Neuronal stem cell (in vitro differentiated cells): ENCODE measurements at regions not wholly inside any gene's neighbourhood (a gene's known extent, or its start where the extent isn't known, plus 50 kb on each side); places are given as distances from the start of the nearest gene placed in this dataset.

ENCODE experiments used
- DNase-seq: peaks from one replicate; pipeline ENCODE4 v3.0.0-alpha.2; 2013; ENCODE audit warnings: low spot score
- H2AFZ ChIP-seq: one replicate; pipeline ENCODE4 v1.6.1; 2013; ENCODE audit warnings: mild to moderate bottlenecking, low read length, inconsistent platforms
- H2AK5ac ChIP-seq: 2 replicates; pipeline ENCODE4 v1.6.1; 2013; ENCODE audit warnings: low read depth, mild to moderate bottlenecking, inconsistent platforms, low read length, moderate library complexity, mixed read lengths
- H2BK120ac ChIP-seq: 2 replicates; pipeline ENCODE4 v1.6.1; 2013; ENCODE audit warnings: low read depth, mild to moderate bottlenecking, inconsistent platforms, low read length, moderate library complexity, mixed read lengths
- H2BK12ac ChIP-seq: one replicate; pipeline ENCODE4 v1.6.1; 2013; ENCODE audit warnings: low read length, inconsistent platforms
- H2BK15ac ChIP-seq: 2 replicates; pipeline ENCODE4 v1.6.1; 2013; ENCODE audit warnings: mild to moderate bottlenecking, low read length, inconsistent platforms, mixed read lengths
- H2BK5ac ChIP-seq: one replicate; pipeline ENCODE4 v1.6.1; 2013; ENCODE audit warnings: inconsistent platforms, mild to moderate bottlenecking, low read length, moderate library complexity
- H3K14ac ChIP-seq: one replicate; pipeline ENCODE4 v1.6.1; 2013; ENCODE audit warnings: low read length, inconsistent platforms
- H3K18ac ChIP-seq: 2 replicates; pipeline ENCODE4 v1.6.1; 2013; ENCODE audit warnings: low read length, inconsistent platforms
- H3K23ac ChIP-seq: 2 replicates; pipeline ENCODE4 v1.6.1; 2013; ENCODE audit warnings: low read depth, mild to moderate bottlenecking, mixed read lengths, low read length, inconsistent platforms; ENCODE audit not compliant: poor library complexity
- H3K27ac ChIP-seq: replicated peaks from 3 replicates; pipeline ENCODE4 v1.5.1; 2013; ENCODE audit warnings: low read length, inconsistent platforms
- H3K27me3 ChIP-seq, 3 experiments: 2 replicates each; pipeline ENCODE4 v1.6.1; 2013; ENCODE audit warnings: low read length in 3 of 3, mild to moderate bottlenecking in 2 of 3, inconsistent platforms in 1 of 3, low read depth in 1 of 3, mixed read lengths in 1 of 3, moderate library complexity in 1 of 3; ENCODE audit not compliant: control insufficient read depth in 3 of 3, insufficient read depth in 3 of 3
- H3K36me3 ChIP-seq, 2 donors: replicated peaks in 1 of 2; 2 replicates each; pipeline ENCODE4 v1.6.1; 2013; ENCODE audit warnings: low read length in 2 of 2; ENCODE audit not compliant: control insufficient read depth in 2 of 2, insufficient read depth in 2 of 2
- H3K4ac ChIP-seq: 2 replicates; pipeline ENCODE4 v1.6.1; 2013; ENCODE audit warnings: inconsistent platforms, mild to moderate bottlenecking, low read length, moderate library complexity
- H3K4me1 ChIP-seq, 2 donors: 1 replicate in 1 of 2; 2 replicates in 1 of 2; pipeline ENCODE4 v1.6.1; 2013; ENCODE audit warnings: low read length in 2 of 2, low read depth in 1 of 2; ENCODE audit not compliant: control insufficient read depth in 2 of 2, insufficient read depth in 1 of 2
- H3K4me2 ChIP-seq: one replicate; pipeline ENCODE4 v1.6.1; 2013; ENCODE audit warnings: mild to moderate bottlenecking, low read length, inconsistent platforms; ENCODE audit not compliant: insufficient read depth, poor library complexity, severe bottlenecking
- H3K4me3 ChIP-seq, 2 donors: 2 replicates each; pipeline ENCODE4 v1.5.1; 2013; ENCODE audit warnings: low read length in 2 of 2, mild to moderate bottlenecking in 2 of 2, inconsistent platforms in 1 of 2, moderate library complexity in 1 of 2
- H3K79me1 ChIP-seq: one replicate; pipeline ENCODE4 v1.6.1; 2013; ENCODE audit warnings: low read depth, mild to moderate bottlenecking, inconsistent platforms, low read length, moderate library complexity
- H3K9ac ChIP-seq: one replicate; pipeline ENCODE4 v1.6.1; 2013; ENCODE audit warnings: mild to moderate bottlenecking, low read depth, low read length, inconsistent platforms; ENCODE audit not compliant: poor library complexity
- H3K9me3 ChIP-seq, 2 donors: replicated peaks in 1 of 2; 2 replicates each; pipeline versions ENCODE3 to v1.6.1; 2013; ENCODE audit warnings: low read length in 2 of 2, mild to moderate bottlenecking in 2 of 2, inconsistent platforms in 1 of 2, low read depth in 1 of 2, mixed read lengths in 1 of 2, moderate library complexity in 1 of 2; ENCODE audit not compliant: control insufficient read depth in 2 of 2, insufficient read depth in 1 of 2
- H4K8ac ChIP-seq: one replicate; pipeline ENCODE4 v1.6.1; 2013; ENCODE audit warnings: low read depth, mild to moderate bottlenecking, inconsistent platforms, low read length, moderate library complexity
- H4K91ac ChIP-seq: one replicate; pipeline ENCODE4 v1.6.1; 2013; ENCODE audit warnings: low read length, low read depth, mild to moderate bottlenecking, inconsistent platforms; ENCODE audit not compliant: poor library complexity
- WGBS, 2 donors: extraction: QIAGEN DNeasy Blood & Tissue Kit; methylation state at CpG; one replicate each; pipeline ENCODE4 v1.1.7; 2013; ENCODE audit warnings: missing lambda C conversion rate in 2 of 2, mixed read lengths in 1 of 2; ENCODE audit not compliant: insufficient read length in 2 of 2, insufficient replicate concordance in 1 of 2; ENCODE audit errors: extremely low coverage in 2 of 2; 5-methylcytosine and 5-hydroxymethylcytosine counted together

DNA sequence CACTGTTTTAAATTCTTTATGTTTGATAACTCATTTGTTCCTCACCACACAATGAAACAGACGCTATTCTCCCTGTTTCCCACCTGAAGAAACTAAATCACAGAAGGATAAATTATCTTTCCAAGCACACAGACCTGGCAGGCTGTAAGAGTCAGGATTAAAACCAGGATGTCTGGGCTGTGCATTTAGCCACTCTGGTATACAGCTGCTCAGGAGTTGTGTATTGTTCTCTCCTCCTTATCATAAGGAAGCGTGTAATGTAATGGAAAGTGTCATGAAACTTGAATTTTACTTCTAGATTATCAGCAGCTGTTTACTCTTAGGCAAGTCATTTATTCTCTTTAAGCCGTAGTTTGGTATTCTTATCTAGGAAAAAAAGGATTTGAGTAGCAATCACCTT lies 154.8 kb upstream of the LRIG3 start:
- H2AK5ac ChIP-seq = no peak overlapping the region
- H3K23ac ChIP-seq = no peak overlapping the region
- no peak overlapping the region for H2BK15ac ChIP-seq
- H4K91ac ChIP-seq = no peak overlapping the region
- H2BK5ac ChIP-seq = no peak overlapping the region
- H3K36me3 ChIP-seq = no peaks in the 10 kb centered on the region
- H2BK12ac ChIP-seq = no peak overlapping the region
- H3K4me3 ChIP-seq = no peak overlapping the region
- WGBS, 2 donors = no CpG with 5 or more reads among the region's 3 CpGs
- no peaks in the 10 kb centered on the region for H3K9me3 ChIP-seq
- no peak overlapping the region for H3K4ac ChIP-seq
- no peak overlapping the region for H2BK120ac ChIP-seq
- no peak overlapping the region for H3K4me2 ChIP-seq
- H2AFZ ChIP-seq = no peak overlapping the region
- no peak overlapping the region for H3K18ac ChIP-seq
- H4K8ac ChIP-seq = no peak overlapping the region
- H3K79me1 ChIP-seq = no peaks in the 10 kb centered on the region
- no peak overlapping the region for H3K27ac ChIP-seq
- H3K27me3 ChIP-seq = no peaks in the 10 kb centered on the region
- H3K14ac ChIP-seq = no peak overlapping the region
- no peak overlapping the region for H3K9ac ChIP-seq
- H3K4me1 ChIP-seq = peaks cover 1 to 12% of the 10 kb centered on the region in 2 donors
- no peak for DNase-seq

GRCh38 chr12:59070322-59070933 lies 150.1 kb upstream of the LRIG3 start:
- H2BK5ac ChIP-seq = no peak overlapping the region
- no peak overlapping the region for H3K4ac ChIP-seq
- H3K9ac ChIP-seq = no peak overlapping the region
- H3K27me3 ChIP-seq = no peaks in the 10 kb centered on the region
- no peak overlapping the region for H3K18ac ChIP-seq
- H2BK120ac ChIP-seq = no peak overlapping the region
- no peak overlapping the region for H3K27ac ChIP-seq
- no CpG with 5 or more reads among the region's 3 CpGs for WGBS, 2 donors
- H2BK15ac ChIP-seq = no peak overlapping the region
- peaks cover 3 to 18% of the 10 kb centered on the region in 2 donors for H3K4me1 ChIP-seq
- H4K8ac ChIP-seq = no peak overlapping the region
- no peak overlapping the region for H2AK5ac ChIP-seq
- H4K91ac ChIP-seq = no peak overlapping the region
- no peak overlapping the region for H3K4me3 ChIP-seq
- no peak overlapping the region for H2BK12ac ChIP-seq
- H3K14ac ChIP-seq = no peak overlapping the region
- H3K36me3 ChIP-seq = no peaks in the 10 kb centered on the region
- no peak overlapping the region for H3K23ac ChIP-seq
- H3K79me1 ChIP-seq = no peaks in the 10 kb centered on the region
- H2AFZ ChIP-seq = peak overlapping the region; percentile 2
- no peak overlapping the region for H3K4me2 ChIP-seq
- no peaks in the 10 kb centered on the region for H3K9me3 ChIP-seq
- no peak for DNase-seq

GRCh38 chr12:59069516-59069915 lies 149.2 kb upstream of the LRIG3 start:
- Histone ChIP-seq H3K79me1 (no peaks in the 10 kb centered on the region), H2AK5ac (no peak overlapping the region), H3K14ac (no peak overlapping the region), H4K8ac (no peak overlapping the region), H3K23ac (no peak overlapping the region), H3K9ac (no peak overlapping the region), H3K4ac (no peak overlapping the region), H3K4me2 (no peak overlapping the region), H2BK15ac (no peak overlapping the region), H3K36me3 (no peaks in the 10 kb centered on the region), H3K9me3 (no peaks in the 10 kb centered on the region), H2AFZ (no peak overlapping the region), H2BK5ac (no peak overlapping the region), H3K27ac (no peak overlapping the region), H3K18ac (no peak overlapping the region), H3K4me3 (no peak overlapping the region), H3K4me1 (peaks cover 3 to 18% of the 10 kb centered on the region in 2 donors), H4K91ac (no peak overlapping the region), H2BK12ac (no peak overlapping the region), H2BK120ac (no peak overlapping the region), H3K27me3 (no peaks in the 10 kb centered on the region)
- no peak for DNase-seq
- WGBS, 2 donors = no CpG with 5 or more reads among the region's 1 CpG

DNA sequence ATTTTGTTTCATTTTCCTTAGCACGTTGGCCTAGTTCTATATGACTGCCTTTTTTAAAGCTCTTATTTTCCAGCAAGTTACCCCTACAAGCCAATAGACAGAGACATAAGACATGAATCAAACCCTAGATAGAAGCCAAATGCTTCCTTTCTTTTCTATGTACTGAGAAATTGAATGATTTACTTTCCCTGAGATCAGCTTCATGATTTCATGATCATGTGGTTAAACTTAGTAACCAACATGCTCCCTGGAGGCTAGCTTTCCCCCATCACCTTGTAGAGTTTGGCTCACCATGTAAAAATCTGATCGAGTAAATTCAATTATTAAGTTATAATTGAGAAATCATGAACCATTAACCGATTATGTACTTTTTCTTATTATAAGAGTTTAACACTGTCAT lies 148.1 kb upstream of the LRIG3 start:
- Histone ChIP-seq H3K9me3 (no peaks in the 10 kb centered on the region), H3K9ac (no peak overlapping the region), H3K14ac (no peak overlapping the region), H4K91ac (no peak overlapping the region), H4K8ac (no peak overlapping the region), H2AK5ac (no peak overlapping the region), H3K23ac (no peak overlapping the region), H3K27me3 (no peaks in the 10 kb centered on the region), H2BK120ac (no peak overlapping the region), H3K18ac (no peak overlapping the region), H3K4ac (no peak overlapping the region), H3K27ac (no peak overlapping the region), H2AFZ (peak overlapping the region; percentile 21), H3K79me1 (no peaks in the 10 kb centered on the region), H3K4me1 (peaks cover 3 to 18% of the 10 kb centered on the region in 2 donors), H2BK5ac (no peak overlapping the region), H3K36me3 (no peaks in the 10 kb centered on the region), H2BK15ac (no peak overlapping the region), H2BK12ac (no peak overlapping the region), H3K4me3 (no peak overlapping the region), H3K4me2 (no peak overlapping the region)
- no CpG with 5 or more reads among the region's 3 CpGs for WGBS, 2 donors
- DNase-seq = no peak
